H1 (cell line): ENCODE measurements at regions not wholly inside any gene's neighbourhood (a gene's known extent, or its start where the extent isn't known, plus 50 kb on each side); places are given as distances from the start of the nearest gene placed in this dataset.

Source experiments
- CTCF ChIA-PET: fragments of 300-600 bp; sonication (Branson Sonifier 250); formaldehyde crosslinking; loops from one replicate; lab custom pipeline; 2021; ENCODE audit not compliant: partially characterized antibody; lab: Charles Lee
- POLR2A ChIA-PET: fragments of 300-600 bp; sonication (Branson Sonifier 250); formaldehyde crosslinking; loops from one replicate; lab custom pipeline; 2021; ENCODE audit warnings: inconsistent platforms; ENCODE audit not compliant: partially characterized antibody; lab: Charles Lee
- DNase-seq, 2 experiments: peaks; one replicate each; pipeline versions ENCODE4 v3.0.0 to v3.0.0-alpha.2; 2010 to 2022; ENCODE audit warnings: low spot score in 2 of 2, low read depth in 1 of 2, mixed read lengths in 1 of 2
- FAIRE-seq: peaks from 2 replicates; lab custom pipeline; 2011; peaks lifted over from hg19 to GRCh38; lab: Jason Lieb, UNC
- H2AFZ ChIP-seq: 2 replicates; pipeline ENCODE4 v1.8.1; 2012; ENCODE audit warnings: low read length, inconsistent platforms
- H2AK5ac ChIP-seq: 2 replicates; pipeline ENCODE4 v1.6.1; 2013; ENCODE audit warnings: low read depth, low read length
- H2BK120ac ChIP-seq: replicated peaks from 2 replicates; pipeline ENCODE3; 2013; ENCODE audit warnings: low read depth, low read length, inconsistent platforms
- H2BK12ac ChIP-seq: 2 replicates; pipeline ENCODE4 v1.6.1; 2013; ENCODE audit warnings: low read depth, low read length
- H2BK15ac ChIP-seq: 2 replicates; pipeline ENCODE4 v1.6.1; 2013; ENCODE audit warnings: low read length
- H2BK20ac ChIP-seq: 2 replicates; pipeline ENCODE4 v1.6.1; 2013; ENCODE audit warnings: low read length
- H2BK5ac ChIP-seq: 2 replicates; pipeline ENCODE4 v1.6.1; 2013; ENCODE audit warnings: low read depth, low read length
- H3K14ac ChIP-seq: 2 replicates; pipeline ENCODE4 v1.6.1; 2013; ENCODE audit warnings: inconsistent platforms; ENCODE audit not compliant: insufficient read length
- H3K18ac ChIP-seq: 2 replicates; pipeline ENCODE4 v1.6.1; 2013; ENCODE audit warnings: low read length; ENCODE audit errors: extremely low read depth
- H3K23ac ChIP-seq: 2 replicates; pipeline ENCODE4 v1.6.1; 2013; ENCODE audit warnings: inconsistent platforms; ENCODE audit not compliant: insufficient read length
- H3K23me2 ChIP-seq: 2 replicates; pipeline ENCODE4 v1.6.1; 2013; ENCODE audit warnings: low read depth, low read length
- H3K27ac ChIP-seq: 2 replicates; pipeline ENCODE4 v1.6.1; 2011; ENCODE audit warnings: low read depth, low read length, inconsistent platforms
- H3K27me3 ChIP-seq, 4 experiments: replicated peaks in 1 of 4; 1 replicate in 1 of 4; 2 replicates in 3 of 4; pipeline versions ENCODE4 v1.6.1 to v1.8.1; 2011 to 2013; ENCODE audit warnings: low read length in 3 of 4, mild to moderate bottlenecking in 3 of 4, inconsistent platforms in 2 of 4, mixed read lengths in 2 of 4, moderate library complexity in 1 of 4; ENCODE audit not compliant: control insufficient read depth in 3 of 4, insufficient read depth in 3 of 4; ENCODE audit errors: extremely low read depth in 1 of 4
- H3K36me3 ChIP-seq, 4 experiments: 2 replicates each; pipeline versions ENCODE4 v1.6.1 to v1.8.1; 2011 to 2013; ENCODE audit warnings: mild to moderate bottlenecking in 4 of 4, low read length in 3 of 4, moderate library complexity in 2 of 4, control low read depth in 1 of 4, inconsistent platforms in 1 of 4; ENCODE audit not compliant: insufficient read depth in 4 of 4, control insufficient read depth in 2 of 4
- H3K4ac ChIP-seq: replicated peaks from 2 replicates; pipeline ENCODE3; 2013; ENCODE audit warnings: low read length, low read depth, mixed read lengths, inconsistent platforms; ENCODE audit not compliant: insufficient read length
- H3K4me1 ChIP-seq, 4 experiments: replicated peaks in 1 of 4; 1 replicate in 1 of 4; 2 replicates in 3 of 4; pipeline versions ENCODE4 v1.6.1 to v1.8.1; 2011 to 2013; ENCODE audit warnings: low read length in 3 of 4, inconsistent platforms in 2 of 4, mixed read lengths in 1 of 4; ENCODE audit not compliant: insufficient read depth in 4 of 4, control insufficient read depth in 3 of 4
- H3K4me2 ChIP-seq, 2 experiments: 2 replicates each; pipeline versions ENCODE4 v1.6.1 to v1.8.1; 2011 to 2013; ENCODE audit warnings: low read depth in 2 of 2, low read length in 2 of 2, control low read depth in 1 of 2, inconsistent platforms in 1 of 2, mild to moderate bottlenecking in 1 of 2; ENCODE audit not compliant: insufficient read depth in 1 of 2
- H3K4me3 ChIP-seq, 4 experiments: fragments of 200-600, 300-600 bp in 1 of 4; sonication (generic), shearing (Covaris generic), sonication (Bioruptor Twin) in 1 of 4; 2 replicates each; pipeline versions ENCODE4 v1.5.1 to v1.8.1; 2011 to 2016; ENCODE audit warnings: low read length in 4 of 4, low read depth in 3 of 4, control low read depth in 2 of 4, inconsistent platforms in 2 of 4, mild to moderate bottlenecking in 2 of 4, mixed read lengths in 1 of 4, moderate library complexity in 1 of 4; ENCODE audit not compliant: insufficient read depth in 2 of 4; ENCODE audit errors: extremely low read depth in 1 of 4
- H3K56ac ChIP-seq: replicated peaks from 2 replicates; pipeline ENCODE3; 2013; ENCODE audit warnings: low read depth, mild to moderate bottlenecking, mixed read lengths, low read length, inconsistent platforms; ENCODE audit not compliant: insufficient read length
- H3K79me1 ChIP-seq: 2 replicates; pipeline ENCODE4 v1.6.1; 2013; ENCODE audit warnings: low read depth, low read length, control low read depth
- H3K79me2 ChIP-seq, 2 experiments: 2 replicates each; pipeline versions ENCODE4 v1.6.1 to v1.8.1; 2012 to 2013; ENCODE audit warnings: low read length in 2 of 2, mild to moderate bottlenecking in 2 of 2, inconsistent platforms in 1 of 2; ENCODE audit not compliant: insufficient read depth in 2 of 2, control insufficient read depth in 1 of 2
- H3K9ac ChIP-seq, 4 experiments: replicated peaks in 1 of 4; 1 replicate in 1 of 4; 2 replicates in 3 of 4; pipeline versions ENCODE4 v1.6.1 to v1.8.1; 2011 to 2013; ENCODE audit warnings: low read depth in 3 of 4, low read length in 3 of 4, control low read depth in 2 of 4, mild to moderate bottlenecking in 2 of 4, moderate library complexity in 2 of 4, inconsistent platforms in 1 of 4; ENCODE audit errors: extremely low read depth in 1 of 4
- H3K9me3 ChIP-seq, 2 experiments: 2 replicates each; pipeline versions ENCODE4 v1.6.1 to v1.8.1; 2012 to 2013; ENCODE audit warnings: mild to moderate bottlenecking in 2 of 2, moderate library complexity in 2 of 2, control low read depth in 1 of 2, inconsistent platforms in 1 of 2, low read depth in 1 of 2, low read length in 1 of 2, mixed read lengths in 1 of 2; ENCODE audit not compliant: insufficient read depth in 2 of 2
- H4K20me1 ChIP-seq, 2 experiments: replicated peaks in 1 of 2; 2 replicates each; pipeline versions ENCODE3 to v1.8.1; 2011 to 2013; ENCODE audit warnings: inconsistent platforms in 2 of 2, low read length in 2 of 2, mild to moderate bottlenecking in 1 of 2; ENCODE audit not compliant: insufficient read depth in 2 of 2, control insufficient read depth in 1 of 2
- H4K5ac ChIP-seq: 2 replicates; pipeline ENCODE4 v1.6.1; 2013; ENCODE audit warnings: low read length, low read depth, mixed read lengths, inconsistent platforms; ENCODE audit not compliant: insufficient read length
- H4K8ac ChIP-seq: 2 replicates; pipeline ENCODE4 v1.8.0; 2013; ENCODE audit warnings: mild to moderate bottlenecking, moderate library complexity, low read length, inconsistent platforms; ENCODE audit not compliant: insufficient read depth; ENCODE audit errors: extremely low read depth
- H4K91ac ChIP-seq: replicated peaks from 2 replicates; pipeline ENCODE3; 2013; ENCODE audit warnings: low read length, mixed read lengths, inconsistent platforms; ENCODE audit not compliant: insufficient read length
- CREB1 ChIP-seq: IDR thresholded peaks from 2 replicates; pipeline ENCODE4 v1.6.1; 2012; ENCODE audit warnings: inconsistent platforms
- CTCF ChIP-seq, 3 experiments: IDR thresholded peaks; 1 replicate in 2 of 3; 2 replicates in 1 of 3; pipeline versions ENCODE4 v1.5.1 to v1.6.1; 2011; ENCODE audit warnings: low read length in 3 of 3, mild to moderate bottlenecking in 3 of 3, inconsistent platforms in 2 of 3, low read depth in 1 of 3, moderate library complexity in 1 of 3; ENCODE audit not compliant: insufficient read depth in 1 of 3; ENCODE audit errors: control extremely low read depth in 1 of 3
- GABPA ChIP-seq: IDR thresholded peaks from 2 replicates; pipeline ENCODE4 v1.6.1; 2011; ENCODE audit warnings: mild to moderate bottlenecking, low read length, moderate library complexity, borderline replicate concordance; ENCODE audit not compliant: insufficient read depth
- KDM4A ChIP-seq: IDR thresholded peaks from one replicate; pipeline ENCODE4 v1.7.1; 2012; ENCODE audit warnings: low read depth, mild to moderate bottlenecking, moderate library complexity, low read length, inconsistent platforms; ENCODE audit not compliant: severe bottlenecking
- POLR2A ChIP-seq, 2 experiments: IDR thresholded peaks; 1 replicate in 1 of 2; 2 replicates in 1 of 2; pipeline ENCODE4 v1.6.1; 2011; ENCODE audit warnings: low read depth in 2 of 2, low read length in 2 of 2, mild to moderate bottlenecking in 2 of 2; ENCODE audit errors: control extremely low read depth in 1 of 2
- POLR2AphosphoS5 ChIP-seq: IDR thresholded peaks from 2 replicates; pipeline ENCODE4 v1.6.1; 2011; ENCODE audit warnings: low read depth, low read length
- POU5F1 ChIP-seq: IDR thresholded peaks from 2 replicates; pipeline ENCODE4 v1.6.1; 2011; ENCODE audit warnings: low read depth, mild to moderate bottlenecking, low read length, moderate library complexity
- RNF2 ChIP-seq: fragments of 200-900, 300-1000 bp; sonication (generic); IDR thresholded peaks from 2 replicates; pipeline ENCODE4 v1.7.1; 2016; ENCODE audit warnings: borderline replicate concordance, low read depth, mild to moderate bottlenecking, antibody characterized with exemption, low read length; ENCODE audit not compliant: poor library complexity, severe bottlenecking; ENCODE audit errors: missing control alignments
- SP2 ChIP-seq: IDR thresholded peaks from 2 replicates; pipeline ENCODE4 v1.6.1; 2012; ENCODE audit warnings: mild to moderate bottlenecking, low read length, inconsistent platforms
- YY1 ChIP-seq: IDR thresholded peaks from 2 replicates; pipeline ENCODE4 v1.6.1; 2011; ENCODE audit warnings: low read depth, mild to moderate bottlenecking, low read length
- ZNF274 ChIP-seq: IDR thresholded peaks from 2 replicates; pipeline ENCODE4 v1.7.0; 2012; ENCODE audit warnings: low read length, borderline replicate concordance; ENCODE audit errors: extremely low read depth
- WGBS, 2 experiments: shearing (Covaris generic) in 1 of 2; methylation state at CpG; one replicate each; pipeline versions ENCODE4 v1.1.6 to v1.1.7; 2013 to 2015; ENCODE audit warnings: low lambda C conversion rate in 2 of 2, mixed read lengths in 2 of 2, inconsistent platforms in 1 of 2, low coverage in 1 of 2, missing lambda C conversion rate in 1 of 2; ENCODE audit not compliant: insufficient replicate concordance in 2 of 2, insufficient coverage in 1 of 2, insufficient read length in 1 of 2; ENCODE audit errors: extremely low coverage in 1 of 2, missing lambda C conversion rate in 1 of 2; 5-methylcytosine and 5-hydroxymethylcytosine counted together
- TF ChIP-seq, protein P1 (sequence below): IDR thresholded peaks from 2 replicates; pipeline ENCODE4 v1.6.1; 2011; ENCODE audit warnings: low read length, improper control_type of control experiment

- Histone ChIP-seq H3K36me3 (no peaks in the 10 kb centered on the region), H3K18ac (no peak overlapping the region), H2AFZ (no peak overlapping the region), H3K23ac (no peak overlapping the region), H2BK20ac (no peak overlapping the region), H3K79me1 (no peaks in the 10 kb centered on the region), H4K91ac (no peak overlapping the region), H2BK5ac (no peak overlapping the region), H2BK15ac (no peak overlapping the region), H3K4ac (no peak overlapping the region), H3K27me3 (no peaks in the 10 kb centered on the region), H3K4me1 (peaks cover 2 to 4% (median 3%) of the 10 kb centered on the region in 4 experiments; a peak in 3 of 7 replicates), H3K79me2 (no peaks in the 10 kb centered on the region), H3K27ac (no peak overlapping the region), H2BK120ac (no peak overlapping the region), H3K14ac (no peak overlapping the region), H3K23me2 (no peaks in the 10 kb centered on the region), H3K9ac (no peak overlapping the region), H2BK12ac (no peak overlapping the region), H4K5ac (no peak overlapping the region), H4K8ac (no peak overlapping the region), H3K56ac (no peak overlapping the region), H3K4me2 (no peak overlapping the region), H2AK5ac (no peak overlapping the region), H3K4me3 (no peak overlapping the region), H3K9me3 (no peaks in the 10 kb centered on the region), H4K20me1 (no peaks in the 10 kb centered on the region)
- DNase-seq (no peak), FAIRE-seq (no peak)
- 88% methylated on average over 4 of the region's 5 CpGs; no CpG with 5 or more reads in 1 of the 2 experiments for WGBS, 2 experiments
- ChIA-PET POLR2A (no interaction called here), CTCF (interaction anchor here (0.7 kb wide), 1 partner anchor 505 kb away, joined by 4 read pairs; no protein-coding TSS in a partner anchor)
- TF ChIP-seq, protein P1, sequence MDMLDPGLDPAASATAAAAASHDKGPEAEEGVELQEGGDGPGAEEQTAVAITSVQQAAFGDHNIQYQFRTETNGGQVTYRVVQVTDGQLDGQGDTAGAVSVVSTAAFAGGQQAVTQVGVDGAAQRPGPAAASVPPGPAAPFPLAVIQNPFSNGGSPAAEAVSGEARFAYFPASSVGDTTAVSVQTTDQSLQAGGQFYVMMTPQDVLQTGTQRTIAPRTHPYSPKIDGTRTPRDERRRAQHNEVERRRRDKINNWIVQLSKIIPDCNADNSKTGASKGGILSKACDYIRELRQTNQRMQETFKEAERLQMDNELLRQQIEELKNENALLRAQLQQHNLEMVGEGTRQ, result no peak
- TF ChIP-seq CREB1, result no peak
- TF ChIP-seq YY1, result no peak
- no peak for TF ChIP-seq RNF2
- no peak for TF ChIP-seq POLR2A (IDR thresholded peaks at IDR 0.05; ENCODE audit: control extremely low read depth in 1 of 2, low read depth in 2 of 2, low read length in 2 of 2)
- no peak for TF ChIP-seq POLR2AphosphoS5
- no peak for TF ChIP-seq SP2
- TF ChIP-seq CTCF (IDR thresholded peaks at IDR 0.05; ENCODE audit: control extremely low read depth in 1 of 3, insufficient read depth in 1 of 3, low read depth in 1 of 3, low read length in 3 of 3), result no peak
- TF ChIP-seq GABPA, result no peak
- TF ChIP-seq ZNF274, result no peak
- no peak for TF ChIP-seq KDM4A
- no peak for TF ChIP-seq POU5F1
These were observed 180.0 kb upstream of the NTM start for GRCh38 chr11:131190446-131190845.
